ENCODE measurements at regions not wholly inside any gene's neighbourhood (a gene's known extent, or its start where the extent isn't known, plus 50 kb on each side); places are given as distances from the start of the nearest gene placed in this dataset.
"Not testable (repeated sequence)": the region's sequence is repeated elsewhere in the genome, so short reads cannot be mapped to it uniquely, and the experiment has no call there.

GRCh38 chr10:29363930-29364329, 75.1 kb downstream of the LYZL1 start:
- DNase-seq, result not testable (repeated sequence)

DNA sequence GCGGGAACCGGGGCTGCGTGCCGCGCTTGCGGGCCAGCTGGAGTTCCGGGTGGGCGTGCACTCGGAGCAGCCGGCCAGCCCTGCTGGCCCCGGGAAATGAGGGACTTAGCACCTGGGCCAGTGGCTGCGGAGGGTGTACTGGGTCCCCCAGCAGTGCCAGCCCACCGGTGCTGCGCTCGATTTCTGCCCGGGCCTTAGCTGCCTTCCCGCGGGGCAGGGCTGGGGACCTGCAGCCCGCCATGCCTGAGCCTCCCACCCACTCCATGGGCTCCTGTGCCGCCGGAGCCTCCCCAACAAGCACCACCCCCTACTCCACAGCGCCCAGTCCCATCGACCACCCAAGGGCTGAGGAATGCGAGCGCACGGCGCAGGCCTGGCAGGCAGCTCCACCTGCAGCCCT, 77.3 kb downstream of the LYZL1 start:
- DNase-seq, result not testable (repeated sequence)

DNA sequence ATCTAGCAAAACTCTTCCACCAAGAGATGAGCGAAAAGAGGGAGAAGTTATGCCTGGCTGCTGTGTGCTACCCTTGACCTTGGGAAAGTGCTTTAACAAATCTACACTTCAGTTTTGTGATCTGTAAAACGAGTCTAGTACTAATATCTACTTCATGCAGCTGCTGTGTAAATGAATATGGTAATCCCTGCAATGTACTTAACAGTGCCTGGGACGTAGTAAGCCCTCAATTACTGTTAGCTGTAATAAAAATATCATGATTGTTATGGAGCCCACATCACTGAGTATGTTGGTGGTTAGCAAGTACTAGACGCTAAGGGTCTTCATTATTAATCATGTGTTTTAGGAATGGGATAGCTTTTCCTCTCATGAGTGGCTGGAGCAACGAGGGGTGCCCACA, 80.5 kb downstream of the LYZL1 start:
- no peak for DNase-seq

DNA sequence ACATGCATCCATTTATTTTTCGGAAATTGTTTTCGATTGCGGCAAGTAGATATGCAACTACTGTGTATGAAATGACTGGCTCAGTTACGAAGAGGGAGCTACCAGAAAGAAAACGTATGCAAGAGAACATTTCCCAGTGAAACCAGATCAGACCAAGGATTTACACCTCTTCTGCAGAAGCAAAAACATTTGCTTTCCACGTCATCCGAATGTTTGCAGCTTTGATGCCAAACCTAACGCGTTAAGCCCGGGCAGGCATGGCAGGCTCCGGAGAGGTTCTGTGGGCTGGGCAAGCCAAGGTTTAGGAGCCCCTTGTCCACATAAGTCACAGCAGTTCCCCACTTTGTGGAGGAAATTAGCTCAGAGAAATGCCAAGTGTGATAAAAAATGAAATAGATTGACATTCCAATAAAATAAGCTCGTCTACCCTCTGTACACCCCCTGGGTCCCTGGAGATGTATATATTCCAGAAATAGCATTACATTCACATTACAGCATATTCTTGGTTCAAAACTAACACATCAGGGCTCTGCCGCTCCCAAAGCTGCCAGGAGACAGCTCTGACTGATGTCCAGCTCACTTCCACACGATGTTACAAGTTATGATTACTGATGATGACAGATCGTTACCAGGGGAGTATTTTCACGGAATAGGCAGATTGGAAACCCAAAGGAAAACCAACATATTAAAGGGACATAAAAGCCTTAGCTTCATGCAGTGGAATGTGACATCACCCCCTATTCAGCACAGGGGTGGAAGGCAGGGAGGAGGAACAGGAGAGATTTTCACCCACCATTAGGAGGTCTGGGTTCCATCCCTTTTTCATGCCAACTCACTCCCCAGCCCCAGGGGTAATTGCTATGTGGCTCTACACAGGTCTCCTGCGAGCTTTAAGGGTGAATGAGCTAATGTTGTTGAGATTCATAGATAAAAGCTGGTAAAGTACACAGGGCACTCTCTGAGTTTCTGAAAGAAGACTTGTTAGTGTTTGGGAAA, 81.5 kb downstream of the LYZL1 start:
- no peak for DNase-seq

- DNase-seq, result no peak
Measured at GRCh38 chr10:29372920-29373319, 84.0 kb downstream of the LYZL1 start.

DNA sequence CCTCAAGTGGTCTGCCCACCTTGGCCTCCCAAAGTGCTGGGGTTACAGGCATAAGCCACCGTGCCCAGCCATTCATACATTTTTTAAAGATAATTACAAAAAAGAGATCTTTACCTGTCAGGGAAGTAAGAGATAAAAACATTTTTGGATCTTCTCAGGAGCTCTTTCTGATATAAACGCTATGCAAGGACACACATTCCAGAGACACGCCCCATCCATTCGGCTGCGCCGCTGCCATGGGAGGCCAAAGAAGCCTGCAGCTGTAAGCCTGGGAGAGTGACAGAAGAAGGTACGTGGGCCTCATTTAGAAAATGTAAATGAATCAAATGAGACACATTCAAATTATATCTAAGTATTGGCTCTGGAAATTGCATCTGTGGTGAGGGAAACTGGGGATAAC, 85.3 kb downstream of the LYZL1 start:
- no peak for DNase-seq

GRCh38 chr10:29375888-29376287, 87.0 kb downstream of the LYZL1 start:
- DNase-seq, result no peak

GRCh38 chr10:29377333-29377961, 88.6 kb downstream of the LYZL1 start:
- no peak for DNase-seq

DNA sequence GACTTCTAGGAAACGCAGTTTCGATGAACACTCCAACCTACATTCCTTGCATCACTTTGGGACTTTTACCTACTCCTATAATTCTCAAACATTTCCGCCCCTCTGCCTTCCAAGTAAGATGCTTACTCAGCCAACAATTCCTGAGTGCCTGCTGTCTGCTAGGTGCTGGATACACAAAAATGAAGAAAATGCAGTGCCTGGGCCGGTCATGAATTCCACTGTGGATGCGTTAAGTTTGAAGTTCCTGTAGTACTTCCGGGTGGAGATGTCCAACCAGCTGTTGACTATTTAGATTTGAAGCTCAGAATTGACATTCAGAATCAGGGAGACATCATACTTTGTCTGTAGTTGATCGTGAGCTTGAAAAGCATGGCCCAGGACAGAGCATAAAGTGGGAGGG, 89.2 kb downstream of the LYZL1 start:
- no peak for DNase-seq

- DNase-seq, result no peak
Measured at GRCh38 chr10:29379208-29379607, 90.3 kb downstream of the LYZL1 start.

DNA sequence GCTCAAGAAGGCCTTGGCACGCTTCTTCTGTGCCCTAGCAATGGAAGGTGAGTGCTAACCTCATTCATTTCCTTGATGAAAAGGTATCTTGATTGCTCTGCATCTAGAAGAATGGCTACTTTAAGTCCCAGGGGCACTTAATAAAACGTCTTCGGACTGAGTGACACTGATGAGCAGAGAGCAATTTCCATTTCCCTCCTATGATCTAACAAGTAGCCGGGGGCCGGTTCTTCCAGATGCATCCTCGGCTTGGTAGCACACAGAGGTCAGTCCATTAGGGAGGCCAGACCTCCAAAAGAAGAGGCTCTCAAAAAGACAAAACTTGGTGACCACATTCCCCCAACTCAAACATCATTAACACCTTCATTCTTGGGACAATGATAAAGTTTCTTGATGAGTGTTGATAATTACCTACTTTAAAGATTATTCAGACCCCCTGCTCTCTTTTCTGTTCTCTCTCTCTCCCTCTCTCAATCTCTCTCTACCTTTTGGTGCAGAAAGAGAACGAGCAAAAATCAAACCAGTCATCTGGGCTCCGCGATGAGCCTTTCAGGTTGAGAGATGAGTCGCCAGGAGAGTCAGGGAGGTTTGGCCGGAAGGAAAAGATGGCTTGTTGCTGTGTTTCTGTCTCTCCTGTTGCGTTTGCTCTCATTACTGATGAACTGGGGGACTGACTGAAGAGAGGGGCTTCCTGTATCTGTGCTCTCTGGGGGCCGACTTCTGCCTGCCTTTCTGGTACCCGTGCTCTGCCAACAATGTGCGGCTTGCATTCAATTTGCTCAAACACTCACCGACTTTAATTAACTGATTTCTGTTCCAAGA, 91.1 kb downstream of the LYZL1 start:
- DNase-seq, result not testable (repeated sequence)

GRCh38 chr10:29380599-29381511, 92.0 kb downstream of the LYZL1 start:
- not testable (repeated sequence) for DNase-seq

DNA sequence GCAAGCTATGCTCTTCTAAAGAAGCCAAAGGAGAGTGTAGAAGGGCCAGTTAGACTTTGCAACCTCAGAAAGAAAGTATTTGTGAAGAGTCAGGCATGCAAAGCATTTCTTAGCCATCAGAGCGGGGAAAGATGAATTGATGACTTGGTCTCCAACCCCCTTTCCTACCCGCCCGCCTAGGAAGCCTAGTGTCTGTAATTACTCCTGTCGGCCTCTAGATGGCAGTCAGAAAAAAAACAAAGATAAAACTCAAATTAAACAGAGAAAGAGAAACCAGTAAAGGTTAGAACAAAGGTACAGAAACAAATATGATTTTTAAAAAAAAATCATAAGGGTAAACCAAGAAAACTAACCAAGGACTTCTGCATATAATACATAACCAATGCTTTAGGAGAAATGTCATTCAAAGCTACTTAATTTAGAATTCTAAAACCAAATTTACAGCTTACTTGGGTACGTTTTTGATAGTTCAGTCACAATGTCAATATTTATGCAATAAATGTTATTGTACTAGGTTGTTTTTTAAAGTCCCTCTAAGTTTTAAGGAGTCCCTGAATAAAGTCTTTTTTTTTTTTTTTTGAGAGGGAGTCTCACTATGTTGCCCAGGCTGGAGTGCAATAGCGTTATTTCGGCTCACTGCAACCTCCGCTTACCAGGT, 97.6 kb downstream of the LYZL1 start:
- no peak for DNase-seq

GRCh38 chr10:29387269-29387668, 98.4 kb downstream of the LYZL1 start:
- peak; percentile 79 for DNase-seq

- DNase-seq, result not testable (repeated sequence)
Measured at GRCh38 chr10:29388112-29388511, 99.2 kb downstream of the LYZL1 start.

DNA sequence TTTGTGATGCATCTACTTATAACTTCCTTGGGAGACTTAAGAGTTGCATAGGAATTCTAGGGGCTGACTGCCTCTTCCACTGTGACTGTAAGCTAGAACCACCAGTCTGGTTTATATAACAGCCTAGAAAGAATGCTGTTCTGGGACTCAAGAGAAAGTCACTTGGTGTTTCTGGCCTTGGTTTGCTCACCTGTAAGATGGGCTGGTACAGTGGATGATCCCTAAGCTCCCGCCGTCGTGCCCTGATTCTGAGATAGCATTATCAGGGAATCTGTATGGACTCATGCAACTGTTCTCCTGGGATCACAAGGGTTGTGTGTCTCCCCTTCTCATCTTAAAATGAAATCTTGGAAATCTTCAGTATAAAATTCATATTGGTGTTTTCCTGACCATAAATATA, 100.6 kb downstream of the LYZL1 start:
- DNase-seq, result no peak

GRCh38 chr10:29389935-29390334, 101.1 kb downstream of the LYZL1 start:
- no peak for DNase-seq

GRCh38 chr10:29392376-29393021, 103.6 kb downstream of the LYZL1 start:
- peak; percentile 19 for DNase-seq

GRCh38 chr10:29394321-29394932, 105.6 kb downstream of the LYZL1 start:
- DNase-seq, result no peak

DNA sequence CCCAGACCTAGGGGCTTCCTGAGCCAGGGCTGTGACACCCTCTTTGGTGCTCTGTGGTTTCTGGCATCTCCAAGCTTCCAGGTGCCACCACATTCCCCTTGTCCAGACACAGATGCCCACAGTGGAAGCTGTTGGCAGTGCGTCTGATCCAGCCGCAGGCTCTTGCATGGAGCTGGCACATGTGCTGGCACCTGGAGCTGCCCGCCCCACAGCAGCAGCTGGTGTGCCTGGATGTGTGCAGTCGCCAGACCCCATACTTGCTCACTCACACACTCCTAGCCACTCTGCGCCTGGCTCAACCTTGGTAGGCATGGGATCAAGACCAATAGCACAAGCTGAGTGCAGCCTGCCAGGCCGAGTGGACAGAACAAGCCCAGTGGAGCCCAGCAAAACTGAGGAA, 106.5 kb downstream of the LYZL1 start:
- DNase-seq, result no peak

GRCh38 chr10:29397221-29397620, 108.4 kb downstream of the LYZL1 start:
- no peak for DNase-seq
